Activated CD4-positive, alpha-beta T cell treated with anti-CD3 and anti-CD28 coated beads, Interleukin-2, amount 50 U/mL, for 48 hours (primary cell): ENCODE measurements at regions not wholly inside any gene's neighbourhood (a gene's known extent, or its start where the extent isn't known, plus 50 kb on each side); places are given as distances from the start of the nearest gene placed in this dataset.

Experiments
- DNase-seq, 2 experiments: peaks; one replicate each; pipeline ENCODE4 v3.0.0-alpha.2; 2020

- no peak for DNase-seq
These were observed 650.9 kb downstream of the KCNJ2 start for GRCh38 chr17:70820276-70820675.

- DNase-seq = no peak
These were observed 656.2 kb downstream of the KCNJ2 start for GRCh38 chr17:70825321-70826125.

- no peak for DNase-seq
These were observed 660.5 kb downstream of the KCNJ2 start for GRCh38 chr17:70829876-70830275.

GRCh38 chr17:70834039-70834438 lies 664.7 kb downstream of the KCNJ2 start:
- no peak for DNase-seq

- DNase-seq = no peak
These were observed 679.5 kb downstream of the KCNJ2 start for GRCh38 chr17:70848785-70849184.

- DNase-seq = no peak
These were observed 686.2 kb downstream of the KCNJ2 start for GRCh38 chr17:70855401-70856054.

- DNase-seq = no peak
These were observed 688.0 kb downstream of the KCNJ2 start for GRCh38 chr17:70857351-70857750.

- no peak for DNase-seq
These were observed 690.5 kb downstream of the KCNJ2 start for GRCh38 chr17:70859829-70860228.

GRCh38 chr17:70862295-70862694 lies 693.0 kb downstream of the KCNJ2 start:
- no peak for DNase-seq

- DNase-seq = no peak
These were observed 694.3 kb downstream of the KCNJ2 start for GRCh38 chr17:70863436-70864248.

- no peak for DNase-seq
These were observed 696.9 kb downstream of the KCNJ2 start for GRCh38 chr17:70865993-70866804.

- no peak for DNase-seq
These were observed 698.8 kb downstream of the KCNJ2 start for GRCh38 chr17:70868149-70868548.

GRCh38 chr17:70869402-70870085 lies 700.2 kb downstream of the KCNJ2 start:
- DNase-seq = no peak

- DNase-seq = no peak
These were observed 702.0 kb downstream of the KCNJ2 start for GRCh38 chr17:70871180-70871818.

- DNase-seq = no peak
These were observed 702.8 kb downstream of the KCNJ2 start for GRCh38 chr17:70872103-70872502.

- no peak for DNase-seq
These were observed 706.5 kb downstream of the KCNJ2 start for GRCh38 chr17:70875729-70876310.

GRCh38 chr17:70878879-70879278 lies 709.5 kb downstream of the KCNJ2 start:
- no peak for DNase-seq

GRCh38 chr17:70879401-70879800 lies 710.1 kb downstream of the KCNJ2 start:
- DNase-seq = no peak

- DNase-seq = no peak
These were observed 711.8 kb downstream of the KCNJ2 start for GRCh38 chr17:70881093-70881492.

- no peak for DNase-seq
These were observed 713.2 kb downstream of the KCNJ2 start for GRCh38 chr17:70882504-70882903.

- DNase-seq = no peak
These were observed 717.3 kb downstream of the KCNJ2 start for GRCh38 chr17:70886648-70887047.
